Liver (tissue), 8 donors: ENCODE measurements at regions not wholly inside any gene's neighbourhood (a gene's known extent, or its start where the extent isn't known, plus 50 kb on each side); places are given as distances from the start of the nearest gene placed in this dataset.

Source experiments
- DNase-seq: peaks from one replicate; pipeline ENCODE4 v3.0.0-alpha.2; 2017; ENCODE audit warnings: low spot score
- H3K27ac ChIP-seq, 2 donors: one replicate each; pipeline ENCODE4 v1.7.0; 2013; ENCODE audit warnings: inconsistent platforms in 2 of 2, low read length in 2 of 2, control low read depth in 1 of 2, low read depth in 1 of 2, mild to moderate bottlenecking in 1 of 2
- H3K27me3 ChIP-seq, 4 donors: one replicate each; pipeline versions ENCODE4 v1.6.1 to v1.7.0; 2013; ENCODE audit warnings: low read length in 3 of 4, inconsistent platforms in 1 of 4, mild to moderate bottlenecking in 1 of 4, moderate library complexity in 1 of 4; ENCODE audit not compliant: control insufficient read depth in 4 of 4, insufficient read depth in 4 of 4
- H3K36me3 ChIP-seq, 4 donors: one replicate each; pipeline versions ENCODE4 v1.6.1 to v1.7.0; 2013; ENCODE audit warnings: low read length in 3 of 4, mild to moderate bottlenecking in 3 of 4, low read depth in 1 of 4, moderate library complexity in 1 of 4; ENCODE audit not compliant: control insufficient read depth in 4 of 4, insufficient read depth in 3 of 4
- H3K4me1 ChIP-seq, 4 donors: one replicate each; pipeline versions ENCODE4 v1.6.1 to v1.7.0; 2013; ENCODE audit warnings: low read length in 3 of 4, mild to moderate bottlenecking in 3 of 4, moderate library complexity in 1 of 4; ENCODE audit not compliant: control insufficient read depth in 4 of 4, insufficient read depth in 4 of 4
- H3K4me3 ChIP-seq, 3 donors: one replicate each; pipeline versions ENCODE4 v1.6.1 to v1.7.0; 2013; ENCODE audit warnings: low read length in 3 of 3, control low read depth in 1 of 3, low read depth in 1 of 3, mild to moderate bottlenecking in 1 of 3
- H3K9ac ChIP-seq, 2 donors: one replicate each; pipeline ENCODE4 v1.7.0; 2013; ENCODE audit warnings: low read length in 2 of 2, mild to moderate bottlenecking in 2 of 2, moderate library complexity in 2 of 2, control low read depth in 1 of 2, low read depth in 1 of 2
- H3K9me3 ChIP-seq, 4 donors: one replicate each; pipeline versions ENCODE4 v1.6.1 to v1.7.0; 2013; ENCODE audit warnings: low read length in 3 of 4; ENCODE audit not compliant: control insufficient read depth in 4 of 4
- ATF3 ChIP-seq: IDR thresholded peaks from 2 replicates; pipeline ENCODE4 v1.6.1; 2016; ENCODE audit warnings: antibody characterized with exemption
- CTCF ChIP-seq: fragments of 150-350 bp; IDR thresholded peaks from 2 replicates; pipeline ENCODE4 v1.5.1; 2017; ENCODE audit warnings: improper control_type of control experiment, low read depth, low read length; ENCODE audit not compliant: missing input control
- EGR1 ChIP-seq, 2 donors: IDR thresholded peaks; 2 replicates each; pipeline ENCODE4 v1.6.1; 2016 to 2018; ENCODE audit warnings: antibody characterized with exemption in 2 of 2, low read depth in 2 of 2
- FOXA1 ChIP-seq: IDR thresholded peaks from 2 replicates; pipeline ENCODE4 v1.6.1; 2016; ENCODE audit warnings: antibody characterized with exemption
- FOXA2 ChIP-seq: IDR thresholded peaks from 2 replicates; pipeline ENCODE4 v1.6.1; 2016; ENCODE audit warnings: antibody characterized with exemption
- GABPA ChIP-seq, 2 donors: IDR thresholded peaks in 1 of 2; conservative IDR thresholded peaks in 1 of 2; 2 replicates each; pipeline ENCODE4 v1.6.1; 2016; ENCODE audit warnings: antibody characterized with exemption in 2 of 2, mild to moderate bottlenecking in 1 of 2, moderate library complexity in 1 of 2
- HNF4A ChIP-seq, 2 donors: conservative IDR thresholded peaks; 2 replicates each; pipeline ENCODE4 v1.6.1; 2016; ENCODE audit warnings: antibody characterized with exemption in 2 of 2, mild to moderate bottlenecking in 2 of 2
- HNF4G ChIP-seq: IDR thresholded peaks from 2 replicates; pipeline ENCODE4 v1.6.1; 2016; ENCODE audit warnings: antibody characterized with exemption
- JUND ChIP-seq, 2 donors: IDR thresholded peaks; 2 replicates each; pipeline ENCODE4 v1.6.1; 2016; ENCODE audit warnings: antibody characterized with exemption in 2 of 2
- NR2F2 ChIP-seq: IDR thresholded peaks from 2 replicates; pipeline ENCODE4 v1.6.1; 2016; ENCODE audit warnings: antibody characterized with exemption
- RAD21 ChIP-seq, 2 donors: IDR thresholded peaks; 2 replicates each; pipeline ENCODE4 v1.6.1; 2016; ENCODE audit warnings: antibody characterized with exemption in 2 of 2, mild to moderate bottlenecking in 2 of 2
- REST ChIP-seq: IDR thresholded peaks from 2 replicates; pipeline ENCODE4 v1.6.1; 2016; ENCODE audit warnings: antibody characterized with exemption, mild to moderate bottlenecking
- RXRA ChIP-seq, 2 donors: IDR thresholded peaks; 2 replicates each; pipeline ENCODE4 v1.6.1; 2017 to 2018; ENCODE audit warnings: antibody characterized with exemption in 2 of 2, mild to moderate bottlenecking in 1 of 2
- SP1 ChIP-seq: IDR thresholded peaks from 2 replicates; pipeline ENCODE4 v1.6.1; 2018; ENCODE audit warnings: antibody characterized with exemption, mild to moderate bottlenecking
- TAF1 ChIP-seq: conservative IDR thresholded peaks from 2 replicates; pipeline ENCODE4 v1.6.1; 2016; ENCODE audit warnings: antibody characterized with exemption, mild to moderate bottlenecking
- YY1 ChIP-seq: IDR thresholded peaks from 2 replicates; pipeline ENCODE4 v1.6.1; 2016; ENCODE audit warnings: antibody characterized with exemption, mild to moderate bottlenecking
- ZBTB33 ChIP-seq: IDR thresholded peaks from 2 replicates; pipeline ENCODE4 v1.6.1; 2016; ENCODE audit warnings: antibody characterized with exemption
- WGBS: extraction: QIAGEN DNeasy Blood & Tissue Kit; methylation state at CpG from one replicate; pipeline ENCODE4 v1.1.7; 2013; 5-methylcytosine and 5-hydroxymethylcytosine counted together
- TF ChIP-seq, protein P1 (sequence below): IDR thresholded peaks from 2 replicates; pipeline ENCODE4 v1.6.1; 2016; ENCODE audit warnings: antibody characterized with exemption
- donor health status: healthy.
- donor health status: healthy.
- donor health status: healthy.
- donor health status: healthy.
- donor health status: healthy.

DNA sequence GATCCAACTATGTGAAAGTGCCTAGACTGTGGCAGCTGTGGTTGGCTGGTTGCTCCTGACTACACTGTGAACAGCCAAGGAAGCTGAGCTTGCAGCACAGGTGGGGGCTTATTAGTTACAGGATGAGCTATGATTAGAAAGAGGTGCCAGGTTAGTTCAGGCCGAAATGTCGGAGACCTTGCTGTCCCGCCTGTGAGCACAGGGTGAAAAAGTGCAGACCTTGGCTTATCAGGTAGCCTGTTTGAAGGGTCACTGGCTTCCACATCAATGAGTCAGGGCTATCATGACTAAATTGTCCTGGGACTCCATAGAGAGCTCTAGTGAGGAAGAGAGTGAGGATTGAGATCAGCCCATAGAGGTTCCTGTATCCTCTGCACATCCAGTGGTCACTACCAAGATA is 114.3 kb upstream of the PLPPR1 start:
- TF ChIP-seq REST (no peak), EGR1 (IDR thresholded peaks at IDR 0.05; ENCODE audit: low read depth in 2 of 2) (no peak), TAF1 (no peak), RAD21 (IDR thresholded peaks at IDR 0.05) (no peak), ATF3 (no peak), RXRA (IDR thresholded peaks at IDR 0.05) (no peak), SP1 (no peak), HNF4G (no peak), FOXA1 (no peak), GABPA (IDR thresholded peaks at IDR 0.05 in 1 of 2, conservative IDR thresholded peaks at IDR 0.05 in 1 of 2) (no peak), FOXA2 (no peak), ZBTB33 (no peak), HNF4A (conservative IDR thresholded peaks at IDR 0.05) (no peak), JUND (IDR thresholded peaks at IDR 0.05) (no peak), YY1 (no peak), CTCF (no peak)
- TF ChIP-seq, protein P1, sequence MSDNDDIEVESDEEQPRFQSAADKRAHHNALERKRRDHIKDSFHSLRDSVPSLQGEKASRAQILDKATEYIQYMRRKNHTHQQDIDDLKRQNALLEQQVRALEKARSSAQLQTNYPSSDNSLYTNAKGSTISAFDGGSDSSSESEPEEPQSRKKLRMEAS = no peak
- no peak overlapping the region for H3K27ac ChIP-seq
- no peaks in the 10 kb centered on the region for H3K27me3 ChIP-seq
- peaks cover 0 to 2% (median 0%) of the 10 kb centered on the region in 4 donors for H3K4me1 ChIP-seq
- H3K4me3 ChIP-seq = no peak overlapping the region
- DNase-seq = no peak
- H3K36me3 ChIP-seq = no peaks in the 10 kb centered on the region
- H3K9me3 ChIP-seq = no peaks in the 10 kb centered on the region
- H3K9ac ChIP-seq = no peak overlapping the region
- WGBS = 95% methylated on average over 3 of the region's 3 CpGs

DNA sequence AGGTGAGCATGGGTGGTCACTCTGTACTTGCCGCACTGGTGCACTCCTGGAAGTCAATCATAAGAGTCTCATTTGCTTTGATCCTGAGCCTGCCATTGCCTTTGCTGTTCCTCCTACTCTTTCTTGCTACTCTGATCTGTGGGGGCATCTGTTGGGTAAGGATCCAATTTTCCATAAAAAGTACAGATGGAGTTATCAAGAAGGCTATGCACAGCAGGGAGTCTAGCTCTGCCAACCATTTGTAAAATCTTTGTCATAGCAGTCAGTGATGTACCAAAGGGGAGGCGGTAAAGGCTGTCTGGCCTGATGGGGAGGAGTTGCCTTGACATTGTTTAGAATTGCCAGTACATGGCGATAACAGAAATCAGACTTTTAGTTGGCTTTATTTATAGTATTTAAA is 109.0 kb upstream of the PLPPR1 start:
- H3K9me3 ChIP-seq = no peaks in the 10 kb centered on the region
- H3K27ac ChIP-seq = no peak overlapping the region
- no peak overlapping the region for H3K4me3 ChIP-seq
- H3K4me1 ChIP-seq = peaks cover 0 to 2% (median 0%) of the 10 kb centered on the region in 4 donors
- H3K27me3 ChIP-seq = no peaks in the 10 kb centered on the region
- no peaks in the 10 kb centered on the region for H3K36me3 ChIP-seq
- WGBS = 94% methylated on average over 3 of the region's 3 CpGs
- no peak for DNase-seq
- H3K9ac ChIP-seq = no peak overlapping the region
- TF ChIP-seq, protein P1 = no peak
- no peak for TF ChIP-seq ATF3
- no peak for TF ChIP-seq SP1
- TF ChIP-seq YY1 = no peak
- TF ChIP-seq RAD21 (IDR thresholded peaks at IDR 0.05) = no peak
- no peak for TF ChIP-seq EGR1 (IDR thresholded peaks at IDR 0.05; ENCODE audit: low read depth in 2 of 2)
- no peak for TF ChIP-seq JUND (IDR thresholded peaks at IDR 0.05)
- no peak for TF ChIP-seq TAF1
- TF ChIP-seq RXRA (IDR thresholded peaks at IDR 0.05) = no peak
- no peak for TF ChIP-seq NR2F2
- no peak for TF ChIP-seq HNF4G
- TF ChIP-seq CTCF = no peak
- no peak for TF ChIP-seq FOXA1
- no peak for TF ChIP-seq FOXA2
- TF ChIP-seq HNF4A (conservative IDR thresholded peaks at IDR 0.05) = no peak
